ENCODE measurements at regions not wholly inside any gene's neighbourhood (a gene's known extent, or its start where the extent isn't known, plus 50 kb on each side); places are given as distances from the start of the nearest gene placed in this dataset.

- TF ChIP-seq POLR2A (IDR thresholded peaks at IDR 0.05) (peak; percentile 68), POLR2AphosphoS5 (IDR thresholded peaks at IDR 0.05) (peak; percentile 82), CTCF (IDR thresholded peaks at IDR 0.05) (no peak)
- DNase-seq (ENCODE audit: low spot score): peak; percentile 87
- H3K4me3 ChIP-seq: peak overlapping the region; percentile 12 to 18
- 43% methylated on average over 35 of the region's 35 CpGs for WGBS
- intact Hi-C loops (cut with DNase I): no loop called here
- no peaks in the 10 kb centered on the region for H3K36me3 ChIP-seq
- H3K27me3 ChIP-seq (replicated peaks; ENCODE audit: insufficient read depth): no peaks in the 10 kb centered on the region
- peaks cover 15% of the 10 kb centered on the region for H3K4me1 ChIP-seq (replicated peaks)
- peak overlapping the region; percentile 87 to 90 for H3K27ac ChIP-seq
- no peaks in the 10 kb centered on the region for H3K9me3 ChIP-seq
Measured at GRCh38 chr4:3384771-3385710, 56.7 kb upstream of the HGFAC start.

DNA sequence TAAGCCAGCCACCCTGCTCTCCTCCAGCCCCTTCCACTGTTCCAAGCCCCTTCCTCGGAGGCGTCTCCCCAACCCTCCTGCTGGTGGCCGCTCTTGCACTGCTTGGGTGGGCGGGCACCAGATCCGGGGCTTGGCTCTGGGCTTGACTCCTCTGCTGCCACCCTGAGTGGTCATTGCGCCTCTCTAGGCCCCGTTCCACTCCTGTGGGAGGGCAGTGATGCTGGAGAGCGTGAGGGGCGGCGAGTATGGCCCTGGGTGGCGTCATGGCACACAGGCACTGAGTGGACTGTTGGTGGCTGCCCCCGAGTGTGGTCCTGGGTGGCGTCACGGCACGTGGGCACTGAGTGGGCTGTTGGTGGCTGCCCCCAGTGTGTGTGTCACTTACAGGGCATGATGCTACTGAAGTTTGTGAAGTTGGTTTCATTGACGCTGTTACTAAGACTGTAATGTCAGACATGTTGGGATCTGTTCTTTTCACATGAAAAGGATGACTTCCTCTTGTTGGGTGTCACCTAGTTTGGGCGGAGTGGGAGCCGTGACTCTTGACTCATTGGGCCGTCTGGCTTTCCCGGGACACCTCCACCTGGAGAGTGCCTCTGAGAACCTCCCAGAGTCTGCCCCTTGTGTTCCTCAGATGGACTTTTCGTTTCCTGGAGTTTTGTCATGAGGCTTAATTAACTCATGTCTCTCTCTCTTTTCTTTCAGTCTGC lies 55.9 kb upstream of the HGFAC start:
- intact Hi-C loops (cut with DNase I): no loop called here
- Histone ChIP-seq H3K4me3 (peak overlapping the region; percentile 12 to 18), H3K4me1 (replicated peaks) (peaks cover 17% of the 10 kb centered on the region), H3K27ac (peak overlapping the region; percentile 87 to 90), H3K9me3 (no peaks in the 10 kb centered on the region), H3K27me3 (replicated peaks; ENCODE audit: insufficient read depth) (no peaks in the 10 kb centered on the region), H3K36me3 (no peaks in the 10 kb centered on the region)
- 52% methylated on average over 21 of the region's 21 CpGs for WGBS
- peak; percentile 28 for TF ChIP-seq POLR2A (IDR thresholded peaks at IDR 0.05)
- no peak for TF ChIP-seq CTCF (IDR thresholded peaks at IDR 0.05)
- DNase-seq (ENCODE audit: low spot score): peak; percentile 77

DNA sequence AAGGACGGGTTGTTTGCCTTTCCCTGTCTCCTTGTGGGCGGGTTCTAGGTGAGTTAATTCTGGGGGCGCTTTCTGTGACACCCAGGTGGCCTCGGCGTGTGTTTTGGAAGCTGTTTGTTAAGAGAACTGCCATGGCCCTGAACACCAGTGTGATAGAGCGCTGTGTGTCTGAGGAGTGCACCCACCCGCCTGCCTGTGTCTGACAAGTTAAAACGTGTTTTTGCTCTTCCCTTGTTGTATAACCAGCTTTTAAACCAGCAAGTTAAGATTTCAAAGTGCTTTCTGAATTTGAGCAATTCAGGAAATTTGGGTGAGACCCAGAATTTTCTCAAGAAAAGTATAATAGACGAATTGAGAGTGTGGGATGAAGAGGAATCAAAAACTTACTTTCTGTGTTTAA lies 55.2 kb upstream of the HGFAC start:
- peak; percentile 60 for DNase-seq (ENCODE audit: low spot score)
- no peak for TF ChIP-seq POLR2A (IDR thresholded peaks at IDR 0.05)
- no peak for TF ChIP-seq POLR2AphosphoS5 (IDR thresholded peaks at IDR 0.05)
- TF ChIP-seq CTCF (IDR thresholded peaks at IDR 0.05): no peak
- H3K4me3 ChIP-seq: peak overlapping the region in 1 of 2 donors; percentile 23

DNA sequence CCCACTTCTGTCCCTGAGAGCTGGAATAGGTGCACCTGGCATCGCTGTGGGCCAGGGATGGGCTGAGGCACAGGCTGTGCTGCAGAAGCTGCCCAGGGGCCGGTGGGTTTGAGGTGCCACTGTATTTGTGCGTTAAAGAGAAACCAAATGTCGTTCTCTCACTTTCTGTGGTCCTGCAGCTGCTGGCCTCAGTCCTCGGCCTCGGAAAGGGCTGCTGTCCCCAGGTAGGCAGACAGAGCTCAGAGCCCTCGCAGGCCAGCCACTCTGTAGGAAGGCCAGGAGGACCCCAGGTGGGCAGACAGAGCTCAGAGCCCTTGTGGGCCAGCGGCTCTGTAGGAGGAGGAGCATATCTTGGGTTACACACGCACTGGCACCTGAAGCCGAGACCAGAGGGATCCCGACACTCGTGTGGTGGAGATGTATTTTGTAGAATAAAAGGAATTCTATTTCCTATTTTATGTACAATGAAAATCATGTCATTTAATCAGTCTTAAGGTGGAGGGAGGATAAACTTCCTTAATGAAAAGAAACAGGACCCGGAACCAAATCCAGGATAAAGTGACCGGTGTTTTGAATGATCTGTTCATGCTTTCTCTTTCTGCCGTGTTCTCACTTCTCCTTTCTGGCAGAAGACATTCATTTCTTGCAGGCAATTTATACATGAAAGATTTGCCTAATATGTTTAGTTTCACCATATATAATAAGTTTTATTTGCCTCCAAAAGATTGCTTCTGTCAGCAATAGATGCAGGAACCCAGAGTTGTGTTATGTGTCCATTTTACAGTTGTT lies 54.4 kb upstream of the HGFAC start:
- Histone ChIP-seq H3K4me1 (replicated peaks) (peaks cover 17% of the 10 kb centered on the region), H3K9me3 (no peaks in the 10 kb centered on the region), H3K27me3 (replicated peaks; ENCODE audit: insufficient read depth) (no peaks in the 10 kb centered on the region), H3K27ac (peak overlapping the region; percentile 87 to 90), H3K36me3 (no peaks in the 10 kb centered on the region), H3K4me3 (peak overlapping the region; percentile 13 to 23)
- 23% methylated on average over 15 of the region's 15 CpGs for WGBS
- intact Hi-C loops (cut with DNase I): no loop called here
- DNase-seq (ENCODE audit: low spot score): no peak
- TF ChIP-seq POLR2A (IDR thresholded peaks at IDR 0.05) (no peak), CTCF (IDR thresholded peaks at IDR 0.05) (no peak), POLR2AphosphoS5 (IDR thresholded peaks at IDR 0.05) (no peak)

More for the DNA sequence above, 55.2 kb upstream of the HGFAC start:
- H3K4me1 ChIP-seq (replicated peaks): peaks cover 17% of the 10 kb centered on the region
- 44% methylated on average over 9 of the region's 9 CpGs for WGBS
- intact Hi-C loops (cut with DNase I): no loop called here
- peak overlapping the region; percentile 87 to 90 for H3K27ac ChIP-seq
- no peaks in the 10 kb centered on the region for H3K27me3 ChIP-seq (replicated peaks; ENCODE audit: insufficient read depth)
- H3K9me3 ChIP-seq: no peaks in the 10 kb centered on the region
- H3K36me3 ChIP-seq: no peaks in the 10 kb centered on the region
